ENCODE measurements at regions not wholly inside any gene's neighbourhood (a gene's known extent, or its start where the extent isn't known, plus 50 kb on each side); places are given as distances from the start of the nearest gene placed in this dataset.

GRCh38 chr4:104066533-104066932, 346.7 kb upstream of the TACR3 start:
- Histone ChIP-seq H3K4me3 (no peak overlapping the region), H3K27me3 (no peaks in the 10 kb centered on the region), H3K27ac (no peak overlapping the region), H3K4me1 (no peaks in the 10 kb centered on the region), H3K36me3 (no peaks in the 10 kb centered on the region), H3K9me3 (peaks cover 0 to 10% (median 0%) of the 10 kb centered on the region in 12 donors)
- 61 to 85% (median 74%) methylated on average over 2 of the region's 2 CpGs for WGBS, 4 donors
- TF ChIP-seq POLR2A (IDR thresholded peaks at IDR 0.05) (no peak), CTCF (IDR thresholded peaks at IDR 0.05) (no peak)
- DNase-seq (no peak), ATAC-seq (no peak)
- intact Hi-C loops (cut with DNase I): loop anchor here in 3 of 10 donors (5.0 to 10.0 kb wide), 4 partner anchors 386 to 798 kb away; no protein-coding TSS in a partner anchor

- Histone ChIP-seq H3K36me3 (no peaks in the 10 kb centered on the region), H3K4me1 (no peaks in the 10 kb centered on the region), H3K9me3 (peaks cover 0 to 5% (median 0%) of the 10 kb centered on the region in 12 donors), H3K27me3 (no peaks in the 10 kb centered on the region), H3K4me3 (no peak overlapping the region), H3K27ac (no peak overlapping the region)
- TF ChIP-seq CTCF (IDR thresholded peaks at IDR 0.05): peak in 11 of 12 donors; percentile 27 to 63 (median 48)
- TF ChIP-seq POLR2A (IDR thresholded peaks at IDR 0.05): no peak
- 43 to 55% (median 50%) methylated on average over 8 of the region's 8 CpGs for WGBS, 4 donors
- intact Hi-C loops (cut with DNase I): loop anchor here in 9 of 10 donors (2.0 to 10.0 kb wide), 8 partner anchors 387 to 800 kb away; no protein-coding TSS in a partner anchor
- peak in 3 of 4 donors; percentile 63 to 70 (median 69) for ATAC-seq
- DNase-seq: peak in 3 of 5 donors; percentile 16 to 45 (median 25)
Observed at GRCh38 chr4:104064646-104065577, 345.1 kb upstream of the TACR3 start.

- no peaks in the 10 kb centered on the region for H3K36me3 ChIP-seq
- no peaks in the 10 kb centered on the region for H3K27me3 ChIP-seq
- no peak overlapping the region for H3K4me3 ChIP-seq
- H3K9me3 ChIP-seq: no peaks in the 10 kb centered on the region
- H3K27ac ChIP-seq: no peak overlapping the region
- no peak for DNase-seq
- 60 to 73% (median 66%) methylated on average over 2 of the region's 2 CpGs for WGBS, 4 donors
- TF ChIP-seq CTCF (IDR thresholded peaks at IDR 0.05): no peak
- no peak for TF ChIP-seq POLR2A (IDR thresholded peaks at IDR 0.05)
- no peaks in the 10 kb centered on the region for H3K4me1 ChIP-seq
- ATAC-seq: no peak
- intact Hi-C loops (cut with DNase I): loop anchor here in 5 of 10 donors (5.0 to 10.0 kb wide), 4 partner anchors 471 to 801 kb away; no protein-coding TSS in a partner anchor
Observed at GRCh38 chr4:104063341-104063740, 343.6 kb upstream of the TACR3 start.

GRCh38 chr4:104044369-104044768, 324.6 kb upstream of the TACR3 start:
- Histone ChIP-seq H3K27ac (no peak overlapping the region), H3K27me3 (no peaks in the 10 kb centered on the region), H3K4me1 (no peaks in the 10 kb centered on the region), H3K9me3 (no peaks in the 10 kb centered on the region), H3K4me3 (no peak overlapping the region), H3K36me3 (no peaks in the 10 kb centered on the region)
- no peak for TF ChIP-seq CTCF (IDR thresholded peaks at IDR 0.05)
- no peak for TF ChIP-seq POLR2A (IDR thresholded peaks at IDR 0.05)
- 68 to 78% (median 77%) methylated on average over 3 of the region's 3 CpGs for WGBS, 4 donors
- DNase-seq (no peak), ATAC-seq (no peak)
- intact Hi-C loops (cut with DNase I): no loop called here
